SK-N-SH (cell line): ENCODE measurements at regions not wholly inside any gene's neighbourhood (a gene's known extent, or its start where the extent isn't known, plus 50 kb on each side); places are given as distances from the start of the nearest gene placed in this dataset.

ENCODE experiments used
- CTCF ChIA-PET: fragments of 300-600, 350-600 bp; formaldehyde crosslinking; extraction: SDS; loops from one replicate; lab custom pipeline; 2021; lab: Yijun Ruan, JAX
- POLR2A ChIA-PET: fragments of 350-600 bp; sonication (Branson Sonifier 250); formaldehyde crosslinking; extraction: SDS; loops from one replicate; lab custom pipeline; 2020; ENCODE audit warnings: antibody characterized with exemption, inconsistent platforms; lab: Yijun Ruan, JAX
- DNase-seq: peaks from one replicate; pipeline ENCODE4 v3.0.0; 2012
- H2AFZ ChIP-seq: fragments of 200-600 bp; sonication (generic); 2 replicates; pipeline ENCODE4 v1.8.1; 2016; ENCODE audit warnings: antibody characterized with exemption, mild to moderate bottlenecking, low read depth
- H3F3A ChIP-seq: fragments of 200-600 bp; sonication (generic); replicated peaks from 2 replicates; pipeline ENCODE3; 2016; ENCODE audit warnings: antibody characterized with exemption, mild to moderate bottlenecking; ENCODE audit not compliant: insufficient read depth
- H3K27ac ChIP-seq, 2 experiments: fragments of 200-500 bp in 1 of 2; fragments of 200-600 bp in 1 of 2; sonication (Bioruptor generic) in 1 of 2; sonication (generic), shearing (Covaris generic) in 1 of 2; 2 replicates each; pipeline versions ENCODE4 v1.5.1 to v1.6.1; 2014 to 2016; ENCODE audit warnings: low read depth in 2 of 2, inconsistent platforms in 1 of 2, low read length in 1 of 2, mild to moderate bottlenecking in 1 of 2, mixed read lengths in 1 of 2
- H3K27me3 ChIP-seq: fragments of 200-600 bp; sonication (generic), shearing (Covaris generic); 2 replicates; pipeline ENCODE4 v1.6.1; 2016; ENCODE audit warnings: mixed run types; ENCODE audit not compliant: insufficient read depth
- H3K36me3 ChIP-seq, 2 experiments: fragments of 200-500 bp in 1 of 2; fragments of 200-600 bp in 1 of 2; sonication (Bioruptor generic) in 1 of 2; sonication (generic) in 1 of 2; replicated peaks in 1 of 2; 2 replicates each; pipeline versions ENCODE3 to v1.5.1; 2014 to 2016; ENCODE audit warnings: low read length in 1 of 2, mild to moderate bottlenecking in 1 of 2; ENCODE audit not compliant: insufficient read depth in 2 of 2, control insufficient read depth in 1 of 2
- H3K4me1 ChIP-seq, 2 experiments: fragments of 200-500 bp in 1 of 2; fragments of 200-600 bp in 1 of 2; sonication (Bioruptor generic) in 1 of 2; sonication (generic), shearing (Covaris generic) in 1 of 2; 2 replicates each; pipeline versions ENCODE4 v1.5.1 to v1.6.1; 2014 to 2016; ENCODE audit warnings: low read depth in 1 of 2, low read length in 1 of 2, mixed run types in 1 of 2; ENCODE audit not compliant: insufficient read depth in 2 of 2, control insufficient read depth in 1 of 2
- H3K4me2 ChIP-seq: fragments of 200-600 bp; sonication (generic), shearing (Covaris generic); 2 replicates; pipeline ENCODE4 v1.6.1; 2017; ENCODE audit warnings: mixed run types
- H3K4me3 ChIP-seq, 2 experiments: fragments of 200-500 bp in 1 of 2; fragments of 200-600 bp in 1 of 2; sonication (Bioruptor generic) in 1 of 2; sonication (generic), shearing (Covaris generic) in 1 of 2; 2 replicates each; pipeline versions ENCODE4 v1.5.1 to v1.8.1; 2014 to 2016; ENCODE audit warnings: low read depth in 2 of 2, inconsistent platforms in 1 of 2, low read length in 1 of 2, mild to moderate bottlenecking in 1 of 2, mixed read lengths in 1 of 2, moderate library complexity in 1 of 2
- H3K79me2 ChIP-seq: fragments of 200-600 bp; sonication (generic); 2 replicates; pipeline ENCODE4 v1.8.1; 2017; ENCODE audit warnings: mild to moderate bottlenecking; ENCODE audit not compliant: insufficient read depth
- H3K9ac ChIP-seq: fragments of 200-600 bp; sonication (generic); 2 replicates; pipeline ENCODE4 v1.6.1; 2017; ENCODE audit warnings: mixed run types
- H3K9me2 ChIP-seq: fragments of 200-600 bp; sonication (generic); 2 replicates; pipeline ENCODE4 v1.6.1; 2017; ENCODE audit warnings: mixed run types
- H3K9me3 ChIP-seq: fragments of 200-600 bp; sonication (generic); 2 replicates; pipeline ENCODE4 v1.6.1; 2017; ENCODE audit warnings: mixed run types, mild to moderate bottlenecking, moderate library complexity
- H4K20me1 ChIP-seq: fragments of 200-600 bp; sonication (generic); 2 replicates; pipeline ENCODE4 v1.6.1; 2017; ENCODE audit warnings: mild to moderate bottlenecking, mixed run types; ENCODE audit not compliant: insufficient read depth
- CHD2 ChIP-seq: fragments of 150-350 bp; IDR thresholded peaks from 2 replicates; pipeline ENCODE4 v1.6.1; 2018; ENCODE audit warnings: low read length; ENCODE audit not compliant: partially characterized antibody
- ELF1 ChIP-seq: IDR thresholded peaks from 2 replicates; pipeline ENCODE4 v1.4.0; 2012
- EP300 ChIP-seq, 2 experiments: IDR thresholded peaks; 2 replicates each; pipeline versions ENCODE4 v1.4.0 to v1.6.1; 2012; ENCODE audit warnings: borderline replicate concordance in 1 of 2, low read depth in 1 of 2, low read length in 1 of 2
- GABPA ChIP-seq: IDR thresholded peaks from 2 replicates; pipeline ENCODE4 v1.4.0; 2012; ENCODE audit warnings: low read depth, mild to moderate bottlenecking
- JUND ChIP-seq: IDR thresholded peaks from 2 replicates; pipeline ENCODE4 v1.4.0; 2012
- MEF2A ChIP-seq: IDR thresholded peaks from 2 replicates; pipeline ENCODE4 v1.4.0; 2012; ENCODE audit warnings: low read depth, borderline replicate concordance
- NFIC ChIP-seq: IDR thresholded peaks from 2 replicates; pipeline ENCODE4 v1.4.0; 2012; ENCODE audit warnings: borderline replicate concordance
- PBX3 ChIP-seq: IDR thresholded peaks from 2 replicates; pipeline ENCODE4; 2012
- POLR2AphosphoS5 ChIP-seq: IDR thresholded peaks from 2 replicates; pipeline ENCODE4 v1.6.1; 2012; ENCODE audit warnings: low read depth, low read length
- RAD21 ChIP-seq: IDR thresholded peaks from 2 replicates; pipeline ENCODE4 v1.6.1; 2012; ENCODE audit warnings: mild to moderate bottlenecking, low read length
- RCOR1 ChIP-seq: fragments of 150-350 bp; IDR thresholded peaks from 2 replicates; pipeline ENCODE4 v1.6.1; 2017; ENCODE audit warnings: antibody characterized with exemption, low read length
- RFX5 ChIP-seq: IDR thresholded peaks from 2 replicates; pipeline ENCODE4 v1.6.1; 2012; ENCODE audit warnings: mild to moderate bottlenecking, improper control_type of control experiment, low read length
- RXRA ChIP-seq: IDR thresholded peaks from 2 replicates; pipeline ENCODE4 v1.4.0; 2012; ENCODE audit warnings: low read depth, mild to moderate bottlenecking, borderline replicate concordance
- SMC3 ChIP-seq: IDR thresholded peaks from 2 replicates; pipeline ENCODE4 v1.6.1; 2012; ENCODE audit warnings: low read depth, low read length, improper control_type of control experiment
- TCF12 ChIP-seq: IDR thresholded peaks from 2 replicates; pipeline ENCODE4 v1.4.0; 2012
- TEAD4 ChIP-seq: IDR thresholded peaks from 2 replicates; pipeline ENCODE4 v1.4.0; 2012; ENCODE audit warnings: mild to moderate bottlenecking, borderline replicate concordance; ENCODE audit not compliant: insufficient read depth
- USF1 ChIP-seq: IDR thresholded peaks from 2 replicates; pipeline ENCODE4 v1.4.0; 2012; ENCODE audit warnings: low read depth, borderline replicate concordance
- YY1 ChIP-seq: IDR thresholded peaks from 2 replicates; pipeline ENCODE4 v1.4.0; 2012; ENCODE audit warnings: low read depth, mild to moderate bottlenecking
- whole genome bisulfite sequencing: methylation state at CpG from one replicate; pipeline ENCODE4 v1.1.6; 2017; ENCODE audit warnings: low lambda C conversion rate; 5-methylcytosine and 5-hydroxymethylcytosine counted together
- TF ChIP-seq, protein P1 (sequence below): fragments of 200-600 bp; sonication (generic); IDR thresholded peaks from 2 replicates; pipeline ENCODE4 v1.6.1; 2017; ENCODE audit warnings: antibody characterized with exemption, mild to moderate bottlenecking, moderate library complexity

GRCh38 chr21:27477296-27477695, 510.4 kb upstream of the ADAMTS5 start:
- WGBS = 70% methylated on average over 2 of the region's 2 CpGs
- Histone ChIP-seq H3K27me3 (no peaks in the 10 kb centered on the region), H3K4me1 (no peaks in the 10 kb centered on the region; a peak in 1 of 4 replicates), H3K9me3 (no peaks in the 10 kb centered on the region), H3K9ac (no peak overlapping the region), H2AFZ (no peak overlapping the region), H3K36me3 (no peaks in the 10 kb centered on the region), H3K9me2 (no peaks in the 10 kb centered on the region), H3K79me2 (no peaks in the 10 kb centered on the region), H3K27ac (no peak overlapping the region), H3K4me2 (no peak overlapping the region), H3K4me3 (no peak overlapping the region), H3F3A (no peaks in the 10 kb centered on the region), H4K20me1 (no peaks in the 10 kb centered on the region)
- POLR2A ChIA-PET = no interaction called here
- CTCF ChIA-PET = interaction anchor here (0.7 kb wide), 1 partner anchor 88 kb away, joined by 3 read pairs; no protein-coding TSS in a partner anchor
- TF ChIP-seq YY1 = no peak
- TF ChIP-seq USF1 = no peak
- DNase-seq = no peak

DNA sequence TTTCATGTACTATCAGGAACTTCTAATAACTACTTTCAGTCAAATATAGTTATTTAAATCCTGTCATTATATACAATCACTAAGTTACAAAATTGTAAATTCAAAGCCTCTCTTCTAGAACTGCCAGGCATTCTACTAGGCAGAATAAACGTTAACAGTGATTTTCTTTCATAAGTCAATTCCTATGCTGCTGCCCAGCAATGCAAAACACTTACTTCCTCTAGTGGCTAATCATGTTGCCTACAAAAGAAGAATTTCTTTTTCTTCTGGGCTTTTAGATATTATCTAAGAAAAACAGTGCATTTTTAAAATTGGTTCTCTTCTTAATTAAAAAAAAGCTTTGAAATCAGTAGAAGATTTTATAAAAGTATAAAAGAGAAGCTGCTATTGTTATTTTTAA, 509.8 kb upstream of the ADAMTS5 start:
- TF ChIP-seq SMC3 (peak; percentile 49), RXRA (no peak), PBX3 (no peak), JUND (no peak), RFX5 (no peak), RAD21 (peak; percentile 64), NFIC (no peak), CHD2 (no peak), YY1 (no peak), POLR2AphosphoS5 (no peak), RCOR1 (no peak), EP300 (IDR thresholded peaks at IDR 0.05; ENCODE audit: borderline replicate concordance in 1 of 2, low read depth in 1 of 2, low read length in 1 of 2) (no peak), TCF12 (no peak), MEF2A (no peak), GABPA (no peak), TEAD4 (no peak), ELF1 (no peak)
- TF ChIP-seq, protein P1, sequence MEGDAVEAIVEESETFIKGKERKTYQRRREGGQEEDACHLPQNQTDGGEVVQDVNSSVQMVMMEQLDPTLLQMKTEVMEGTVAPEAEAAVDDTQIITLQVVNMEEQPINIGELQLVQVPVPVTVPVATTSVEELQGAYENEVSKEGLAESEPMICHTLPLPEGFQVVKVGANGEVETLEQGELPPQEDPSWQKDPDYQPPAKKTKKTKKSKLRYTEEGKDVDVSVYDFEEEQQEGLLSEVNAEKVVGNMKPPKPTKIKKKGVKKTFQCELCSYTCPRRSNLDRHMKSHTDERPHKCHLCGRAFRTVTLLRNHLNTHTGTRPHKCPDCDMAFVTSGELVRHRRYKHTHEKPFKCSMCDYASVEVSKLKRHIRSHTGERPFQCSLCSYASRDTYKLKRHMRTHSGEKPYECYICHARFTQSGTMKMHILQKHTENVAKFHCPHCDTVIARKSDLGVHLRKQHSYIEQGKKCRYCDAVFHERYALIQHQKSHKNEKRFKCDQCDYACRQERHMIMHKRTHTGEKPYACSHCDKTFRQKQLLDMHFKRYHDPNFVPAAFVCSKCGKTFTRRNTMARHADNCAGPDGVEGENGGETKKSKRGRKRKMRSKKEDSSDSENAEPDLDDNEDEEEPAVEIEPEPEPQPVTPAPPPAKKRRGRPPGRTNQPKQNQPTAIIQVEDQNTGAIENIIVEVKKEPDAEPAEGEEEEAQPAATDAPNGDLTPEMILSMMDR = peak; percentile 61
- TF ChIP-seq, all 33 proteins: peak for 3
- Histone ChIP-seq H3K27me3 (no peaks in the 10 kb centered on the region), H3K36me3 (no peaks in the 10 kb centered on the region), H3K9me3 (no peaks in the 10 kb centered on the region), H3F3A (no peaks in the 10 kb centered on the region), H3K27ac (no peak overlapping the region), H3K9me2 (no peaks in the 10 kb centered on the region), H3K9ac (no peak overlapping the region), H3K4me2 (no peak overlapping the region), H3K4me1 (no peaks in the 10 kb centered on the region; a peak in 1 of 4 replicates), H4K20me1 (no peaks in the 10 kb centered on the region), H3K79me2 (no peaks in the 10 kb centered on the region), H2AFZ (no peak overlapping the region), H3K4me3 (no peak overlapping the region)
- ChIA-PET POLR2A (no interaction called here), CTCF (no interaction called here)
- DNase-seq = peak; percentile 23
- 7% methylated on average over 1 of the region's 1 CpG for WGBS
